NCI-H187 treated with DMSO at 0.1 percent for 48 hours (cell line): ENCODE measurements at regions not wholly inside any gene's neighbourhood (a gene's known extent, or its start where the extent isn't known, plus 50 kb on each side); places are given as distances from the start of the nearest gene placed in this dataset.

Source experiments
- DNase-seq: peaks from one replicate; lab custom pipeline; 2025; lab: John Stamatoyannopoulos, UW

GRCh38 chr2:59974051-59974766 is 579.2 kb downstream of the BCL11A start:
- DNase-seq: no peak

GRCh38 chr2:59969161-59969560 is 584.3 kb downstream of the BCL11A start:
- DNase-seq: no peak

- no peak for DNase-seq
Observed at GRCh38 chr2:59968441-59968840, 585.0 kb downstream of the BCL11A start.

DNA sequence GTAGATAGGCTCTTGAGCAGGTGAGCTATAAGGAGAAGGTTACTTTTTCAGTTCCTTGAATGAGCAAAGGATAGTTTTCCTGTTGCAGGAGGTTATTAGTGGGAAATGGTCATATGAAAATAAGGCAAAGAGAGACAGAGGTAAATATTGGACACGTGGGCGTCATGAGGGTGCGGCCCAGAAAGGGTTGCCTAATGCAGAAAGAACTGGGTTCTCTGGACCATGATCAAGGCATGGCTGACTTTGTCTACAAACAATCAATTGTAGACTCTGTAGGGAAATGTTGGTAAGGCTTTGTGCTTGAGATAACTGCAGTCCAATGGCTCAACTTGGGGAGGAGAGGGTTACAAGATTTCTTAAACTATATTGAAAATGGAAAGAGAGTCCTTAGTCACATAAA is 585.8 kb downstream of the BCL11A start:
- DNase-seq: no peak

- no peak for DNase-seq
Observed at GRCh38 chr2:59963157-59963556, 590.3 kb downstream of the BCL11A start.

DNA sequence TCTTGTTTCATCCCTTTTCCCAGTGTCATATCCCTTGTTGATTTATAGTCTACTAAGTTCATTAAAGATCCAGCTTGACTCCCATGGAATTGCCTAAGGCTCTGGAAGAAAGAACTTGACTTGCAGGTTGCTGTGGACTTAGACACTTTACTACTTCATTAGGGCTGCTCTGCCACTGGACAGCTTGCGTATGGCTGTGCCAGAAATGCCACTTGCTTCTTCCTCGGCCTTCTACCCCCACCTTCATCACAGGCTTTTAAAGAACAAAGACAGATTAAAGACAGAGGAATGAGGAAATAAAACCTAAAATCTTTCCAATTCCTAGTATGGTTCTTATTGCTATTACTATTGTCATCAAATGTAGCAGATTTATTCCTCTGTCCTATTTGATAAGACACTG is 591.7 kb downstream of the BCL11A start:
- no peak for DNase-seq

DNA sequence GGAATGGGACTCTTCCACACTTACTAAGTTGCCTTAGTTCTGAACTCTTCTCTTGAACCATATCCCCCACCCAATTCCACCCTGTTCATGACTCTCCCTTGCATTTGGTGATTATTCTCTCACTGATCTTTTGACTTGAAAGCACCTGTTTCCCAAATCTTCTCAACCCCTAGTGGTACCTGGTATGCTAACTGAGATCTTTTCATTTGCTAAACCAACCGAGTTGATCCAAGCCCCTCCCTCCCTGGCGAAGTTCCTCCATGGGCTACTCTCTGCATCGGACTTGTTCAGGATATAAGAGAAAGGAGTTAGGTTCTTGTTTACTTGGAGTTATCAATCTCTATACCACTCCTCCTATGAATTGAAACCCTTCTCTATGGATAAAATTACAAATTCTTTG is 593.5 kb downstream of the BCL11A start:
- DNase-seq: no peak

- DNase-seq: no peak
Observed at GRCh38 chr2:59957504-59957903, 596.0 kb downstream of the BCL11A start.

DNA sequence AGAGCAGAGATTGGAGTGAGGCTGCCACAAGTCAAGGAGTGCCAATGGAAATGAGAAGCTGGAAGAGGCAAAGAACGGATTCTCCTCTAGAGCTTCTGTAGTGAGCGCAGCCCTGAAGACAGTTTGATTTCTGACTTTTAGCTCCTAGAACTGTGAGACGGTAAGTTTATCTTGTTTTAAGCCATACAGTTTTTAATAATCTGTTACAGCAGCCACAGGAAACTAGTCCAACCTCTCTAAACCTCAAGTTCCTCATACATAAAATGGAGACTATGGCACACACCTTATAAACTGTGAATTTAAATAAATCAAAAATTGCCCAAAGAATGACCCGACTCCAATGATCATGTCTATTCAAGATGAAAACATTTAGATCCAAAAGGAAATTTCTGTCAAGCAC is 596.5 kb downstream of the BCL11A start:
- no peak for DNase-seq

- no peak for DNase-seq
Observed at GRCh38 chr2:59947917-59948541, 605.4 kb downstream of the BCL11A start.

- DNase-seq: no peak
Observed at GRCh38 chr2:59947209-59947608, 606.2 kb downstream of the BCL11A start.

DNA sequence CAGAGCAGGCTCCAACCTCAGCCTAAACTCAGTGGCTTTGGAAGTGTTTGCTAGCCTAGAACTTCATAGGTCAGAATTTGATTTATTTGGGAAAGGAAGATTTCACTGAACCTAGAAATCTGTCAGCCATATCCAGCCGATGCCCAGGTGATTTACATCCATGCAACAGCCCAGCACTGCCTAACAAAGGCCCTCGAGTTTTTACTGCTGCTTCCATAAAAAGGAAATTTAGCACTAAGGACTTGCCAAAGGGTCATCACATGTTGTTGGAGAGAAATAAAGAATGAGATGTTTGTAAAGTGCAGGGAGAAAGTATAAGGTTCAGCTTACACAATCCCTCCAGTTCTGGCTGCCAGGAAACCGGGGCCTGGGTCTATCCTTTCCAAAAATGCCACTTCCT is 614.2 kb downstream of the BCL11A start:
- no peak for DNase-seq

GRCh38 chr2:59938181-59938580 is 615.3 kb downstream of the BCL11A start:
- DNase-seq: no peak

- peak; percentile 9 for DNase-seq
Observed at GRCh38 chr2:59936048-59936447, 617.4 kb downstream of the BCL11A start.

- DNase-seq: no peak
Observed at GRCh38 chr2:59935005-59935404, 618.4 kb downstream of the BCL11A start.

DNA sequence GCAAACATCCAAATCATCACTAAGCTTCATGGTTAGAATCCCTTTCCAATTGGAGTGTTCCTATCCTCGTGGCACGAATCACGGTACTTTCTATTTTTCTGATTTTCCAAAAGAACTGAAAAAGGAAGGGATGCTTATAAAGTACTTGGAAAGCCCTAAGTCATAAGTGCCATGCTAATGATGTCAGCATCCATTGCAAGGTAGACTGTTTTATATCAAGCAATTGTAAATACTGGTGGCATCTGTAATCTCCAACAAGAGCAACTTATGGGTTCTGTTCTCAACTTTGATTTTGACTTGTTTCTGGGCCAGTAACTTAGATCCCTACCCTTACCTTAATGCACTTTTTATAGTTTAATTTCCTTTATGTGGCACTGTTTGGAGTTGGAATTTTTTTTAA is 619.5 kb downstream of the BCL11A start:
- DNase-seq: no peak

GRCh38 chr2:59932341-59932740 is 621.1 kb downstream of the BCL11A start:
- no peak for DNase-seq

DNA sequence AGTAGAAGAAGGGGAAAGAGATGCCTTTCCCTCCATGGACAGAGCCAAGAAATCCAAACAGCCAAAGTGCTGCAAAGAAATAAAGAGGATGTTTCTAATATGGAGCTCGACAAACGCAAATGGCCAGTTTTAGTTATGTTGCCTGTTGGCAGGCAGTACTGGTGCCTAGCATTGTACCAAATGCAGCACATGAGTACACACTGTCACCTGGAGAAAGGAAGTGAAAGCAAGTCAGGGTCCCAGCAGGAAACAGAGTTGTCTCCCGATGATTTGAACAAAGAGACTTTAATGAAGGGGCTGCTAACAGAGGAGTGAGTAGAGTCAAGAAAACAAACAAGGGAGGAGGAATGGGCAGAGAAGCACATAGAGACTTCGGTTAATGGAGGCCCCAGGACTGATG is 623.0 kb downstream of the BCL11A start:
- DNase-seq: no peak

GRCh38 chr2:59926731-59927130 is 626.7 kb downstream of the BCL11A start:
- no peak for DNase-seq

- DNase-seq: no peak
Observed at GRCh38 chr2:59925321-59925720, 628.1 kb downstream of the BCL11A start.

DNA sequence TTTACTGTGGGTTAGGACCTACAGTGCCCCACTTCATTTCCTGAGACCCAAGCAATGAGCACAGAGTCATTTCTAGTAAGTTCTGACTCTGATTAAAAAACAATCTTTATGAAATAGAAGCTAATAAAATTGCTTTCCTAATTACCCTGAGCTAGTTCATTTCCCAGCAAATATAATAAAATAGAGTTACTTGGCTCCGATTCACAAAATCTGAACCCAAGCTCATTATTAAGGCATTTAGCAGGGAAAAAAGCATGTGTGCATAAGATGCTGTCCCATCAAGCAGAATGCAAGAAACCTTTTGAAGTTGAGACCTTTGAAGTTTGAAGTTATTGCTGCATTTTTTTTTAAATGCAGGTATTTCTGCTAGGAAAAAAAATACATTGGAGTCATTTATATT is 629.1 kb downstream of the BCL11A start:
- no peak for DNase-seq

GRCh38 chr2:59922450-59922849 is 631.0 kb downstream of the BCL11A start:
- DNase-seq: no peak

DNA sequence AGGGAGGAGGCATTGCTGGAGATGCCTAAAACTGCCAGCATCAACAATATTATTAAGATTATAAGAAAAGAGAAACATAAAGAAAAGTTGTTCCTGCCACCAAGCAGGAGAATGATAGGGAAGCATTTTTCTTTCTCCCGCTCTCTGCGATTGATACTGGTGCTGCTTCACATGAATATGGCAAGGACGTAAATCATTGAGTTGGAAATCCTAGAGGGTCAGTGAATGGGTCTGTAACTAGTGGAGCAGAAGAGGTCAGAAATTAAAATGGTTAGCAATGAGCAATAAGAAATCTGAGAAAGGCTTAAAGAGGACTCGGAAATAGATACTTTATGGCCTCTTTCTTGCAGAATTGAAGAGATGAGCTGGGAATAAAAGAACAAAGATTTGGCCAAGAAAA is 631.7 kb downstream of the BCL11A start:
- DNase-seq: no peak

DNA sequence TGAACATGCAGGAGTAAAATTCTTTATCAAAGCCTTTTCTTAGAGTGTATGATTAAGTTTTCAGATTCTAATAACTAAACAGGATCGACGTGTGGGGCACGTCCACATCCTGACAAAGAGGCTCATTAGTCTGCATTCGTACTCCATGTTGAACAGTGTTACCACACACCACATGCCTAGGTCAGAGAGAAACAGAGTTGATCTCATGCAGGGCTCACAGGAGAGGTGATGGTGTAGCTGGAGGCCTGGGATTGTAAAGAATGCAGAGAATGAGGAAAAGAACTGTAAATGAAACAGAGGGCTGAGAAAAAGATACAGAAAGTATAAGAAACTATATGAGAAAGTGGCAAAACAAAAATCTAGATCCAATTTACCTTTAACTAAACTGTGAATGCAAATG is 632.5 kb downstream of the BCL11A start:
- DNase-seq: no peak
